ENCODE measurements at regions not wholly inside any gene's neighbourhood (a gene's known extent, or its start where the extent isn't known, plus 50 kb on each side); places are given as distances from the start of the nearest gene placed in this dataset.

GRCh38 chr2:126381091-126381490 is 274.9 kb upstream of the GYPC start (continued):
- TF ChIP-seq CTCF (conservative IDR thresholded peaks at IDR 0.05; ENCODE audit: low read depth in 2 of 2) (no peak), EZH2phosphoT487 (IDR thresholded peaks at IDR 0.05; ENCODE audit: unreplicated experiment) (no peak), POLR2AphosphoS5 (IDR thresholded peaks at IDR 0.05; ENCODE audit: low read depth) (no peak), ETS1 (IDR thresholded peaks at IDR 0.05) (no peak), EZH2 (IDR thresholded peaks at IDR 0.05; ENCODE audit: low read depth, unreplicated experiment) (no peak), REST (IDR thresholded peaks at IDR 0.05; ENCODE audit: unreplicated experiment) (no peak), NANOG (IDR thresholded peaks at IDR 0.05; ENCODE audit: borderline replicate concordance) (no peak), ZNF331 (CRISPR knock-in tag; IDR thresholded peaks at IDR 0.05; ENCODE audit: low read depth) (no peak), JUNB (IDR thresholded peaks at IDR 0.05; ENCODE audit: unreplicated experiment) (no peak), CREB1 (CRISPR knock-in tag; IDR thresholded peaks at IDR 0.05; ENCODE audit: low read depth) (no peak)

- Histone ChIP-seq H4K20me1 (replicated peaks; ENCODE audit: insufficient read depth) (no peaks in the 10 kb centered on the region), H3K4me3 (no peak overlapping the region), H3K27ac (ENCODE audit: low read depth) (no peak overlapping the region), H3K36me3 (ENCODE audit: insufficient read depth) (peaks cover 6% of the 10 kb centered on the region; the same call in 1 of the 2 replicates), H3K27me3 (ENCODE audit: insufficient read depth) (no peaks in the 10 kb centered on the region), H3F3A (replicated peaks; ENCODE audit: low read depth) (no peaks in the 10 kb centered on the region), H3K79me2 (replicated peaks; ENCODE audit: insufficient read depth) (no peaks in the 10 kb centered on the region), H3K4me2 (no peak overlapping the region), H2AFZ (no peak overlapping the region), H3K4me1 (ENCODE audit: insufficient read depth) (no peaks in the 10 kb centered on the region), H3K9me2 (ENCODE audit: insufficient read depth) (no peaks in the 10 kb centered on the region)
- Mint-ChIP-seq H3K4me1 (peaks cover 8% of the 10 kb centered on the region), H3K9me3 (peaks cover 24% of the 10 kb centered on the region), H3K27me3 (ENCODE audit: insufficient read depth, low read depth, poor library complexity) (peaks cover 3% of the 10 kb centered on the region), H3K36me3 (ENCODE audit: low read depth) (peaks cover 20% of the 10 kb centered on the region; the same call in 2 of the 3 replicates), H3K27ac (no peak overlapping the region), H3K4me3 (no peak overlapping the region)
- ATAC-seq (no peak), DNase-seq (ENCODE audit: low spot score) (no peak)
- no peak for TF ChIP-seq EZH2phosphoT487 (IDR thresholded peaks at IDR 0.05; ENCODE audit: unreplicated experiment)
- no peak for TF ChIP-seq STAT1 (IDR thresholded peaks at IDR 0.05; ENCODE audit: unreplicated experiment)
- no peak for TF ChIP-seq ZNF331 (CRISPR knock-in tag; IDR thresholded peaks at IDR 0.05; ENCODE audit: low read depth)
- TF ChIP-seq ZNF462 (CRISPR knock-in tag; IDR thresholded peaks at IDR 0.05): no peak
- no peak for TF ChIP-seq ETS1 (IDR thresholded peaks at IDR 0.05)
Measured at GRCh38 chr2:126382998-126383397, 273.0 kb upstream of the GYPC start.
